GM23338 (cell line): ENCODE measurements at regions not wholly inside any gene's neighbourhood (a gene's known extent, or its start where the extent isn't known, plus 50 kb on each side); places are given as distances from the start of the nearest gene placed in this dataset.

Experiments used
- ATAC-seq: fragments of 200-7000 bp; cut with Tn5 transposase; 3 replicates; pipeline ENCODE4 v1.9.1; 2020
- DNase-seq: peaks from one replicate; pipeline ENCODE4 v3.0.0-alpha.2; 2015; ENCODE audit warnings: low spot score
- H2AFZ ChIP-seq: fragments of 200-600 bp; sonication (generic); 2 replicates; pipeline ENCODE4 v1.8.0; 2016; ENCODE audit warnings: antibody characterized with exemption, mild to moderate bottlenecking, moderate library complexity
- H3F3A ChIP-seq: fragments of 200-600 bp; sonication (generic); replicated peaks from 2 replicates; pipeline ENCODE4 v1.8.0; 2017; ENCODE audit warnings: antibody characterized with exemption, mixed run types, low read depth
- H3K27ac ChIP-seq: fragments of 200-600 bp; sonication (generic); 2 replicates; pipeline ENCODE4 v1.6.1; 2016; ENCODE audit warnings: low read depth
- H3K27me3 ChIP-seq: fragments of 200-600 bp; sonication (generic); 2 replicates; pipeline ENCODE4 v1.8.0; 2016; ENCODE audit warnings: mild to moderate bottlenecking, mixed run types, moderate library complexity; ENCODE audit not compliant: insufficient read depth
- H3K36me3 ChIP-seq: fragments of 200-600 bp; sonication (generic); 2 replicates; pipeline ENCODE4 v1.8.0; 2016; ENCODE audit warnings: mild to moderate bottlenecking; ENCODE audit not compliant: insufficient read depth
- H3K4me1 ChIP-seq: fragments of 200-600 bp; sonication (generic); 2 replicates; pipeline ENCODE4 v1.8.0; 2016; ENCODE audit warnings: mild to moderate bottlenecking, moderate library complexity; ENCODE audit not compliant: insufficient read depth
- H3K4me2 ChIP-seq: fragments of 200-600 bp; sonication (generic); 2 replicates; pipeline ENCODE4 v1.7.1; 2017; ENCODE audit warnings: mixed run types
- H3K4me3 ChIP-seq: fragments of 200-600 bp; sonication (generic); 2 replicates; pipeline ENCODE4 v1.6.1; 2016; ENCODE audit warnings: mixed run types
- H3K79me2 ChIP-seq: fragments of 200-600 bp; sonication (generic); replicated peaks from 2 replicates; pipeline ENCODE4 v1.8.0; 2017; ENCODE audit warnings: mild to moderate bottlenecking; ENCODE audit not compliant: insufficient read depth
- H3K9me2 ChIP-seq: fragments of 200-600 bp; sonication (generic); 2 replicates; pipeline ENCODE4 v1.8.0; 2017; ENCODE audit not compliant: insufficient read depth
- H4K20me1 ChIP-seq: fragments of 200-600 bp; sonication (generic); replicated peaks from 2 replicates; pipeline ENCODE4 v1.8.0; 2017; ENCODE audit warnings: mild to moderate bottlenecking; ENCODE audit not compliant: insufficient read depth
- H3K27ac Mint-ChIP-seq: 2 replicates; pipeline ENCODE4 v1.8.0; 2020; ENCODE audit warnings: inconsistent platforms, mild to moderate bottlenecking, moderate library complexity, mixed read lengths
- H3K27me3 Mint-ChIP-seq: 3 replicates; pipeline ENCODE4 v1.8.0; 2022; ENCODE audit warnings: low read depth, mild to moderate bottlenecking, moderate library complexity, mixed read lengths, inconsistent platforms; ENCODE audit not compliant: insufficient read depth, poor library complexity
- H3K36me3 Mint-ChIP-seq: 3 replicates; pipeline ENCODE4 v1.8.0; 2021; ENCODE audit warnings: low read depth, mild to moderate bottlenecking, inconsistent platforms, moderate library complexity, mixed read lengths
- H3K4me1 Mint-ChIP-seq: 3 replicates; pipeline ENCODE4 v1.8.0; 2020; ENCODE audit warnings: mild to moderate bottlenecking, inconsistent platforms, mixed read lengths
- H3K4me3 Mint-ChIP-seq: 3 replicates; pipeline ENCODE4 v1.8.0; 2021; ENCODE audit warnings: moderate library complexity, mild to moderate bottlenecking, inconsistent platforms, mixed read lengths
- H3K9me3 Mint-ChIP-seq: 3 replicates; pipeline ENCODE4 v1.8.0; 2020; ENCODE audit warnings: moderate library complexity, mild to moderate bottlenecking, inconsistent platforms, mixed read lengths
- CREB1 ChIP-seq: fragments of 250-450 bp; sonication (Bioruptor Pico); IDR thresholded peaks from 2 replicates; pipeline ENCODE4 v1.5.0; 2020; ENCODE audit warnings: low read depth, mild to moderate bottlenecking, moderate library complexity
- CTCF ChIP-seq, 2 experiments: fragments of 200-600 bp in 1 of 2; sonication (generic) in 1 of 2; conservative IDR thresholded peaks; 2 replicates each; pipeline versions ENCODE4 v1.5.1 to v1.6.1; 2016 to 2017; ENCODE audit warnings: antibody characterized with exemption in 2 of 2, low read depth in 2 of 2, mild to moderate bottlenecking in 2 of 2, moderate library complexity in 1 of 2
- EZH2 ChIP-seq: fragments of 200-600 bp; sonication (generic); IDR thresholded peaks from one replicate; pipeline ENCODE4 v1.8.0; 2017; ENCODE audit warnings: antibody characterized with exemption, mild to moderate bottlenecking, low read depth; ENCODE audit not compliant: unreplicated experiment
- JUNB ChIP-seq: IDR thresholded peaks from one replicate; pipeline ENCODE4 v1.6.1; 2016; ENCODE audit warnings: antibody characterized with exemption; ENCODE audit not compliant: unreplicated experiment
- NANOG ChIP-seq: IDR thresholded peaks from 2 replicates; pipeline ENCODE4 v1.6.1; 2016; ENCODE audit warnings: antibody characterized with exemption, borderline replicate concordance
- POLR2AphosphoS5 ChIP-seq: IDR thresholded peaks from 2 replicates; pipeline ENCODE4 v1.6.1; 2016; ENCODE audit warnings: antibody characterized with exemption, low read depth
- REST ChIP-seq: IDR thresholded peaks from one replicate; pipeline ENCODE4 v1.6.1; 2018; ENCODE audit warnings: antibody characterized with exemption; ENCODE audit not compliant: unreplicated experiment
- STAT1 ChIP-seq: IDR thresholded peaks from one replicate; pipeline ENCODE4 v1.6.1; 2016; ENCODE audit warnings: antibody characterized with exemption; ENCODE audit not compliant: unreplicated experiment
- ZNF114 ChIP-seq: fragments of 250-450 bp; sonication (Bioruptor Pico); IDR thresholded peaks from 2 replicates; pipeline ENCODE4 v1.5.0; 2020; ENCODE audit warnings: mild to moderate bottlenecking, moderate library complexity
- ZNF331 ChIP-seq: fragments of 250-450 bp; sonication (Bioruptor Pico); IDR thresholded peaks from 2 replicates; pipeline ENCODE4 v1.5.0; 2020; ENCODE audit warnings: low read depth, mild to moderate bottlenecking, moderate library complexity

- no peak for TF ChIP-seq CTCF (conservative IDR thresholded peaks at IDR 0.05; ENCODE audit: low read depth in 2 of 2)
- no peak for TF ChIP-seq REST
These were observed 137.7 kb upstream of the DEFB112 start (continued) for GRCh38 chr6:50187351-50187921.

- no peak overlapping the region for H3K4me2 ChIP-seq
- H3K27ac ChIP-seq = no peak overlapping the region
- H3K4me3 ChIP-seq = no peak overlapping the region
- no peak overlapping the region for H3K27ac Mint-ChIP-seq
- no peak overlapping the region for H2AFZ ChIP-seq
- peaks cover 14% of the 10 kb centered on the region; the same call in 2 of the 3 replicates for H3K4me1 Mint-ChIP-seq
- H4K20me1 ChIP-seq = no peaks in the 10 kb centered on the region
- no peaks in the 10 kb centered on the region for H3K27me3 ChIP-seq
- H3K36me3 ChIP-seq = no peaks in the 10 kb centered on the region
- peaks cover 2% of the 10 kb centered on the region for H3K27me3 Mint-ChIP-seq
- H3K9me2 ChIP-seq = no peaks in the 10 kb centered on the region
- ATAC-seq = peak; percentile 87
- no peaks in the 10 kb centered on the region for H3K9me3 Mint-ChIP-seq
- TF ChIP-seq NANOG = no peak
- no peak for TF ChIP-seq CREB1 (CRISPR knock-in tag)
- no peak for TF ChIP-seq STAT1
- TF ChIP-seq EZH2 = no peak
- no peak for TF ChIP-seq CTCF (conservative IDR thresholded peaks at IDR 0.05; ENCODE audit: low read depth in 2 of 2)
- TF ChIP-seq JUNB = no peak
- no peak for TF ChIP-seq ZNF114 (CRISPR knock-in tag)
- no peak for TF ChIP-seq ZNF331 (CRISPR knock-in tag)
- TF ChIP-seq REST = no peak
- no peak for TF ChIP-seq POLR2AphosphoS5
- H3K4me3 Mint-ChIP-seq = no peak overlapping the region
- no peaks in the 10 kb centered on the region for H3F3A ChIP-seq
- no peaks in the 10 kb centered on the region for H3K36me3 Mint-ChIP-seq
- H3K79me2 ChIP-seq = no peaks in the 10 kb centered on the region
- H3K4me1 ChIP-seq = 0 out of 2 replicates have a peak, but pooled peaks cover 3% of the 10 kb centered on the region
- peak; percentile 64 for DNase-seq
These were observed 148.5 kb upstream of the DEFB112 start for GRCh38 chr6:50198245-50198644.
